Endothelial cell of umbilical vein (primary cell): ENCODE measurements at regions not wholly inside any gene's neighbourhood (a gene's known extent, or its start where the extent isn't known, plus 50 kb on each side); places are given as distances from the start of the nearest gene placed in this dataset.

Experiments
- BruUV-seq: library from RNA; stranded (reverse); fragments of 400-500 nt; replicated peaks from 2 replicates; lab custom pipeline; 2021; lab: Mats Ljungman, UMichigan
- CTCF ChIA-PET: fragments of 300-600, 350-600 bp; sonication (Branson Sonifier 250); formaldehyde crosslinking; loops from one replicate; lab custom pipeline; 2021; ENCODE audit warnings: antibody characterized with exemption, inconsistent platforms; lab: Charles Lee
- POLR2A ChIA-PET: fragments of 300-600, 350-600 bp; sonication (Branson Sonifier 250); formaldehyde crosslinking; loops from one replicate; lab custom pipeline; 2021; ENCODE audit warnings: antibody characterized with exemption, inconsistent platforms; lab: Charles Lee
- DNase-seq: peaks from one replicate; pipeline ENCODE4 v3.0.0-alpha.2; 2011; ENCODE audit warnings: low read depth, low spot score
- FAIRE-seq: peaks from 2 replicates; lab custom pipeline; 2011; peaks lifted over from hg19 to GRCh38; lab: Jason Lieb, UNC
- H2AFZ ChIP-seq: 2 replicates; pipeline ENCODE4 v1.6.0; 2012; ENCODE audit warnings: low read depth, low read length, control low read depth, inconsistent platforms
- H3K27ac ChIP-seq: 2 replicates; pipeline ENCODE4 v1.5.1; 2011; ENCODE audit warnings: low read depth, mild to moderate bottlenecking, control low read depth, low read length, moderate library complexity; ENCODE audit not compliant: insufficient read depth
- H3K27me3 ChIP-seq, 2 experiments: 2 replicates each; pipeline versions ENCODE4 v1.6.0 to v1.6.1; 2011; ENCODE audit warnings: low read length in 2 of 2, mixed read lengths in 1 of 2; ENCODE audit not compliant: control insufficient read depth in 2 of 2, insufficient read depth in 2 of 2
- H3K36me3 ChIP-seq, 2 experiments: 2 replicates in 1 of 2; 3 replicates in 1 of 2; pipeline ENCODE4 v1.5.1; 2011; ENCODE audit warnings: low read length in 2 of 2, mild to moderate bottlenecking in 1 of 2, moderate library complexity in 1 of 2; ENCODE audit not compliant: control insufficient read depth in 2 of 2, insufficient read depth in 2 of 2; ENCODE audit errors: extremely low read depth in 1 of 2
- H3K4me1 ChIP-seq: 3 replicates; pipeline ENCODE4 v1.5.1; 2011; ENCODE audit warnings: mild to moderate bottlenecking, low read length; ENCODE audit not compliant: control insufficient read depth, insufficient read depth; ENCODE audit errors: extremely low read depth
- H3K4me2 ChIP-seq: 2 replicates; pipeline ENCODE4 v1.6.1; 2011; ENCODE audit warnings: low read length, control low read depth, mixed read lengths; ENCODE audit not compliant: insufficient read depth
- H3K4me3 ChIP-seq, 3 experiments: fragments of 200-600 bp in 1 of 3; sonication (generic), shearing (Covaris generic) in 1 of 3; replicated peaks in 1 of 3; 2 replicates each; pipeline ENCODE4 v1.5.1; 2011 to 2016; ENCODE audit warnings: control low read depth in 3 of 3, low read length in 3 of 3, mild to moderate bottlenecking in 2 of 3, inconsistent platforms in 1 of 3, low read depth in 1 of 3, moderate library complexity in 1 of 3; ENCODE audit not compliant: insufficient read depth in 1 of 3
- H3K79me2 ChIP-seq: 2 replicates; pipeline ENCODE4 v1.6.0; 2012; ENCODE audit warnings: low read length, inconsistent platforms; ENCODE audit not compliant: control insufficient read depth, insufficient read depth
- H3K9ac ChIP-seq: replicated peaks from 2 replicates; pipeline ENCODE3; 2011; ENCODE audit warnings: low read length, control low read depth; ENCODE audit not compliant: insufficient read depth; ENCODE audit errors: extremely low read depth
- H3K9me1 ChIP-seq: replicated peaks from 3 replicates; pipeline ENCODE4 v1.6.0; 2011; ENCODE audit warnings: mild to moderate bottlenecking, low read length; ENCODE audit not compliant: control insufficient read depth, insufficient read depth; ENCODE audit errors: extremely low read depth
- H3K9me3 ChIP-seq: replicated peaks from 2 replicates; pipeline ENCODE4 v1.5.1; 2012; ENCODE audit warnings: low read length, inconsistent platforms; ENCODE audit not compliant: control insufficient read depth, insufficient read depth
- H4K20me1 ChIP-seq: replicated peaks from 2 replicates; pipeline ENCODE3; 2011; ENCODE audit warnings: mild to moderate bottlenecking, low read length; ENCODE audit not compliant: control insufficient read depth, insufficient read depth; ENCODE audit errors: extremely low read depth
- CTCF ChIP-seq, 2 donors: IDR thresholded peaks; 1 replicate in 1 of 2; 2 replicates in 1 of 2; pipeline ENCODE4 v1.5.1; 2011; ENCODE audit warnings: low read length in 2 of 2, mild to moderate bottlenecking in 2 of 2, moderate library complexity in 2 of 2, control low read depth in 1 of 2, inconsistent platforms in 1 of 2, low read depth in 1 of 2; ENCODE audit not compliant: insufficient read depth in 1 of 2; ENCODE audit errors: extremely low read depth in 1 of 2
- EZH2 ChIP-seq: IDR thresholded peaks from 2 replicates; pipeline ENCODE4 v1.6.1; 2012; ENCODE audit warnings: borderline replicate concordance, low read depth, mild to moderate bottlenecking, moderate library complexity, low read length, inconsistent platforms; ENCODE audit not compliant: severe bottlenecking
- FOS ChIP-seq: IDR thresholded peaks from 2 replicates; pipeline ENCODE4 v1.6.1; 2011; ENCODE audit warnings: mild to moderate bottlenecking, low read length, moderate library complexity, borderline replicate concordance; ENCODE audit not compliant: insufficient read depth
- GATA2 ChIP-seq: IDR thresholded peaks from 2 replicates; pipeline ENCODE4 v1.7.0; 2011; ENCODE audit warnings: low read depth, mild to moderate bottlenecking, moderate library complexity, mixed read lengths, low read length; ENCODE audit not compliant: insufficient read length, insufficient read depth
- JUN ChIP-seq: IDR thresholded peaks from 2 replicates; pipeline ENCODE4 v1.6.1; 2011; ENCODE audit warnings: borderline replicate concordance, low read depth; ENCODE audit not compliant: insufficient read length, insufficient read depth
- MAX ChIP-seq: IDR thresholded peaks from 2 replicates; pipeline ENCODE4 v1.6.1; 2011; ENCODE audit not compliant: insufficient read depth, insufficient read length
- MYC ChIP-seq: IDR thresholded peaks from one replicate; pipeline ENCODE4 v1.6.1; 2011; ENCODE audit warnings: mild to moderate bottlenecking, low read depth, low read length
- POLR2A ChIP-seq: IDR thresholded peaks from 2 replicates; pipeline ENCODE4 v1.6.1; 2012; ENCODE audit warnings: low read depth, mild to moderate bottlenecking, control low read depth, low read length
- POLR2AphosphoS5 ChIP-seq: IDR thresholded peaks from 2 replicates; pipeline ENCODE4 v1.6.1; 2012; ENCODE audit warnings: low read depth, mild to moderate bottlenecking, control low read depth, low read length, moderate library complexity; ENCODE audit not compliant: insufficient read depth
- dilution Hi-C: fragments of 300-500 bp; cut with MboI; formaldehyde crosslinking; loops from one replicate; pipeline ENCODE4 v1.15.0; 2019; ENCODE audit warnings: low sequenced_read_pairs; ENCODE audit not compliant: extremely low pct_ligation_motif_present
- intact Hi-C: fragments of 100-400 bp; cut with micrococcal nuclease; formaldehyde crosslinking; loops from one replicate; pipeline ENCODE4 v1.10.0; 2022

DNA sequence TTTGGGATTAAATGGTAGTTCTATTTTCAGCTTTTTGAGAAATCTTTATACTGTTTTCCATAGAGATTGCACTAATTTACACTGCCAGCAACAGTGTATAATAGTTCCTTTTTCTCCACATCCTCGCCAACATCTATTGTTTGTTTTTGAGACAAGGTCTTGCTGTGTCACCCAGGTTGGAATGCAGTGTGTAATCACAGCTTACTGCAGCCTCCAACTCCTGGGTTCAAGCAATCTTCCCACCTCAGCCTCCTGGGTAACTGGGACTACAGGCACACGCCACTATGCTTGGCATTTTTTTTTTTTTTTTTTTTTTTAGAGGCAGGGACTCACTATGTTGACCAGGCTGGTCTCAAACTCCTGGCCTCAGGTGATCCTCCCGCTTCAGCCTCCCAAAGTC is 164.5 kb upstream of the CXADR start:
- no TSS peak for BruUV-seq
- Histone ChIP-seq H3K27ac (no peak overlapping the region), H3K27me3 (no peaks in the 10 kb centered on the region), H3K4me1 (no peaks in the 10 kb centered on the region), H4K20me1 (no peaks in the 10 kb centered on the region), H3K79me2 (no peaks in the 10 kb centered on the region), H2AFZ (no peak overlapping the region), H3K9ac (no peak overlapping the region), H3K4me2 (no peak overlapping the region), H3K36me3 (no peaks in the 10 kb centered on the region), H3K4me3 (no peak overlapping the region), H3K9me1 (no peaks in the 10 kb centered on the region), H3K9me3 (no peaks in the 10 kb centered on the region)
- dilution Hi-C loops = no loop called here
- POLR2A ChIA-PET = no interaction called here
- CTCF ChIA-PET = no interaction called here
- DNase-seq (no peak), FAIRE-seq (no peak)
- intact Hi-C loops = no loop called here
- TF ChIP-seq POLR2A (no peak), JUN (no peak), EZH2 (no peak), FOS (no peak), CTCF (IDR thresholded peaks at IDR 0.05; ENCODE audit: extremely low read depth in 1 of 2, insufficient read depth in 1 of 2, low read depth in 1 of 2, low read length in 2 of 2) (no peak), MYC (no peak), GATA2 (no peak), POLR2AphosphoS5 (no peak), MAX (no peak)
